LNCAP (cell line): ENCODE measurements at regions not wholly inside any gene's neighbourhood (a gene's known extent, or its start where the extent isn't known, plus 50 kb on each side); places are given as distances from the start of the nearest gene placed in this dataset.

Experiments used
- CTCF ChIP-seq: fragments of 450-650 bp; IDR thresholded peaks from 2 replicates; pipeline ENCODE4 v1.5.1; 2017; ENCODE audit warnings: mild to moderate bottlenecking

- TF ChIP-seq CTCF: no peak
Observed at GRCh38 chr6:170177772-170178560, 112.9 kb downstream of the DLL1 start.

GRCh38 chr6:170176898-170177771, 113.7 kb downstream of the DLL1 start:
- no peak for TF ChIP-seq CTCF

GRCh38 chr6:170176136-170176897, 114.6 kb downstream of the DLL1 start:
- no peak for TF ChIP-seq CTCF

GRCh38 chr6:170175644-170176135, 115.2 kb downstream of the DLL1 start:
- no peak for TF ChIP-seq CTCF

- TF ChIP-seq CTCF: no peak
Observed at GRCh38 chr6:170174771-170175643, 115.9 kb downstream of the DLL1 start.

- no peak for TF ChIP-seq CTCF
Observed at GRCh38 chr6:170174124-170174770, 116.6 kb downstream of the DLL1 start.
